Activated B cell treated with CpG ODN at 0.5 μM for 24 hours (primary cell): ENCODE measurements at regions not wholly inside any gene's neighbourhood (a gene's known extent, or its start where the extent isn't known, plus 50 kb on each side); places are given as distances from the start of the nearest gene placed in this dataset.
A peak's percentile ranks its signal among the peaks of the same experiment; 100 is the strongest.

ENCODE experiments used
- ATAC-seq: fragments of 200-7000 bp; cut with Tn5 transposase; one replicate; pipeline ENCODE4 v1.10.0; 2021; ENCODE audit warnings: low read depth, mild to moderate bottlenecking, moderate library complexity
- CTCF ChIA-PET: fragments of 350-600 bp; sonication (Branson Sonifier 250); formaldehyde crosslinking; loops from one replicate; lab custom pipeline; 2021; ENCODE audit warnings: antibody characterized with exemption; lab: Charles Lee
- POLR2A ChIA-PET: fragments of 350-600 bp; sonication (Branson Sonifier 250); formaldehyde crosslinking; loops from one replicate; lab custom pipeline; 2021; ENCODE audit warnings: antibody characterized with exemption; lab: Charles Lee
- DNase-seq: peaks from one replicate; pipeline ENCODE4 v3.0.0; 2022
- H3K27ac Mint-ChIP-seq: one replicate; pipeline ENCODE4 v1.8.0; 2020; ENCODE audit warnings: mixed read lengths
- H3K27me3 Mint-ChIP-seq: one replicate; pipeline ENCODE4 v1.8.0; 2021; ENCODE audit warnings: mixed read lengths
- H3K36me3 Mint-ChIP-seq: one replicate; pipeline ENCODE4 v1.8.0; 2021; ENCODE audit warnings: low read depth, mixed read lengths
- H3K4me1 Mint-ChIP-seq: one replicate; pipeline ENCODE4 v1.8.0; 2021; ENCODE audit warnings: mixed read lengths
- H3K4me3 Mint-ChIP-seq: one replicate; pipeline ENCODE4 v1.8.0; 2020; ENCODE audit warnings: mild to moderate bottlenecking, mixed read lengths
- H3K9me3 Mint-ChIP-seq: one replicate; pipeline ENCODE4 v1.8.0; 2020; ENCODE audit warnings: mixed read lengths
- CTCF ChIP-seq: fragments of 200-600 bp; IDR thresholded peaks from one replicate; pipeline ENCODE4 v1.8.0; 2022; ENCODE audit warnings: antibody characterized with exemption, mild to moderate bottlenecking
- intact Hi-C: fragments of 100-400 bp; cut with micrococcal nuclease; formaldehyde crosslinking; loops from one replicate; pipeline ENCODE4 v1.15.1; 2024

- Mint-ChIP-seq H3K36me3 (no peaks in the 10 kb centered on the region), H3K9me3 (peaks cover 2% of the 10 kb centered on the region), H3K4me1 (peaks cover 75% of the 10 kb centered on the region), H3K4me3 (peak overlapping the region; percentile 72), H3K27me3 (no peaks in the 10 kb centered on the region), H3K27ac (peak overlapping the region; percentile 85)
- CTCF ChIA-PET: no interaction called here
- POLR2A ChIA-PET: interaction anchor here (0.6 to 1.6 kb wide), 7 partner anchors 9 to 240 kb away, joined by 3 to 7 read pairs (median 4); partner anchors contain the start of gene ZNF217
- DNase-seq: no peak
- intact Hi-C loops: loop anchor here (5.0 kb wide), 1 partner anchor 97 kb away; no protein-coding TSS in a partner anchor
- ATAC-seq: peak; percentile 43
- no peak for TF ChIP-seq CTCF
Observed at GRCh38 chr20:53834062-53834442, 236.3 kb downstream of the BCAS1 start.

GRCh38 chr20:53833333-53834061 lies 236.9 kb downstream of the BCAS1 start:
- intact Hi-C loops: loop anchor here (5.0 kb wide), 1 partner anchor 96 kb away; no protein-coding TSS in a partner anchor
- CTCF ChIA-PET: no interaction called here
- ATAC-seq (peak; percentile 10), DNase-seq (no peak)
- Mint-ChIP-seq H3K9me3 (peaks cover 2% of the 10 kb centered on the region), H3K27ac (peak overlapping the region; percentile 85), H3K27me3 (no peaks in the 10 kb centered on the region), H3K4me3 (peak overlapping the region; percentile 72), H3K36me3 (no peaks in the 10 kb centered on the region), H3K4me1 (peaks cover 75% of the 10 kb centered on the region)
- POLR2A ChIA-PET: interaction anchor here (0.6 to 1.6 kb wide), 7 partner anchors 10 to 239 kb away, joined by 3 to 7 read pairs (median 4); partner anchors contain the start of gene ZNF217
- TF ChIP-seq CTCF: no peak

GRCh38 chr20:53832499-53832898 lies 237.9 kb downstream of the BCAS1 start:
- Mint-ChIP-seq H3K4me3 (no peak overlapping the region), H3K27me3 (no peaks in the 10 kb centered on the region), H3K27ac (peak overlapping the region; percentile 85), H3K4me1 (peaks cover 78% of the 10 kb centered on the region), H3K36me3 (no peaks in the 10 kb centered on the region), H3K9me3 (peaks cover 2% of the 10 kb centered on the region)
- ATAC-seq (no peak), DNase-seq (no peak)
- intact Hi-C loops: loop anchor here (5.0 kb wide), 1 partner anchor 95 kb away; no protein-coding TSS in a partner anchor
- ChIA-PET POLR2A (interaction anchor here (1.3 kb wide), 1 partner anchor 82 kb away, joined by 3 read pairs; no protein-coding TSS in a partner anchor), CTCF (no interaction called here)
- TF ChIP-seq CTCF: no peak

- ChIA-PET POLR2A (no interaction called here), CTCF (no interaction called here)
- intact Hi-C loops: loop anchor here (2.0 to 5.0 kb wide), 2 partner anchors 95 to 237 kb away; no protein-coding TSS in a partner anchor
- peak overlapping the region; percentile 85 for H3K27ac Mint-ChIP-seq
- TF ChIP-seq CTCF: no peak
- H3K9me3 Mint-ChIP-seq: peaks cover 2% of the 10 kb centered on the region
- peaks cover 79% of the 10 kb centered on the region for H3K4me1 Mint-ChIP-seq
- no peak for DNase-seq
- no peaks in the 10 kb centered on the region for H3K36me3 Mint-ChIP-seq
- no peaks in the 10 kb centered on the region for H3K27me3 Mint-ChIP-seq
- no peak overlapping the region for H3K4me3 Mint-ChIP-seq
- ATAC-seq: no peak
Observed at GRCh38 chr20:53831812-53832211, 238.2 kb upstream of the ZNF217 start.

- intact Hi-C loops: loop anchor here (2.0 to 5.0 kb wide), 2 partner anchors 94 to 236 kb away; no protein-coding TSS in a partner anchor
- peaks cover 83% of the 10 kb centered on the region for H3K4me1 Mint-ChIP-seq
- H3K27me3 Mint-ChIP-seq: no peaks in the 10 kb centered on the region
- DNase-seq (no peak), ATAC-seq (no peak)
- CTCF ChIA-PET: interaction anchor here (1.2 kb wide), 1 partner anchor 40 kb away, joined by 3 read pairs; no protein-coding TSS in a partner anchor
- no peaks in the 10 kb centered on the region for H3K36me3 Mint-ChIP-seq
- no peak overlapping the region for H3K4me3 Mint-ChIP-seq
- H3K27ac Mint-ChIP-seq: peak overlapping the region; percentile 96
- POLR2A ChIA-PET: interaction anchor here (0.7 to 1.8 kb wide), 4 partner anchors 35 to 238 kb away, joined by 3 to 9 read pairs (median 8); partner anchors contain the start of gene ZNF217
- no peak for TF ChIP-seq CTCF
- peaks cover 2% of the 10 kb centered on the region for H3K9me3 Mint-ChIP-seq
Observed at GRCh38 chr20:53831228-53831627, 237.6 kb upstream of the ZNF217 start.
